GM23338 (cell line): ENCODE measurements at regions not wholly inside any gene's neighbourhood (a gene's known extent, or its start where the extent isn't known, plus 50 kb on each side); places are given as distances from the start of the nearest gene placed in this dataset.

Experiments
- CREB1 ChIP-seq: fragments of 250-450 bp; sonication (Bioruptor Pico); IDR thresholded peaks from 2 replicates; pipeline ENCODE4 v1.5.0; 2020; ENCODE audit warnings: low read depth, mild to moderate bottlenecking, moderate library complexity
- EZH2 ChIP-seq: fragments of 200-600 bp; sonication (generic); IDR thresholded peaks from one replicate; pipeline ENCODE4 v1.8.0; 2017; ENCODE audit warnings: antibody characterized with exemption, mild to moderate bottlenecking, low read depth; ENCODE audit not compliant: unreplicated experiment
- EZH2phosphoT487 ChIP-seq: fragments of 200-600 bp; sonication (generic); IDR thresholded peaks from one replicate; pipeline ENCODE4 v1.8.1; 2018; ENCODE audit warnings: antibody characterized with exemption; ENCODE audit not compliant: unreplicated experiment
- JUNB ChIP-seq: IDR thresholded peaks from one replicate; pipeline ENCODE4 v1.6.1; 2016; ENCODE audit warnings: antibody characterized with exemption; ENCODE audit not compliant: unreplicated experiment
- NANOG ChIP-seq: IDR thresholded peaks from 2 replicates; pipeline ENCODE4 v1.6.1; 2016; ENCODE audit warnings: antibody characterized with exemption, borderline replicate concordance
- POLR2AphosphoS5 ChIP-seq: IDR thresholded peaks from 2 replicates; pipeline ENCODE4 v1.6.1; 2016; ENCODE audit warnings: antibody characterized with exemption, low read depth
- STAT1 ChIP-seq: IDR thresholded peaks from one replicate; pipeline ENCODE4 v1.6.1; 2016; ENCODE audit warnings: antibody characterized with exemption; ENCODE audit not compliant: unreplicated experiment
- ZNF114 ChIP-seq: fragments of 250-450 bp; sonication (Bioruptor Pico); IDR thresholded peaks from 2 replicates; pipeline ENCODE4 v1.5.0; 2020; ENCODE audit warnings: mild to moderate bottlenecking, moderate library complexity
- TF ChIP-seq, protein P1 (sequence below), 2 experiments: fragments of 200-600 bp in 1 of 2; sonication (generic) in 1 of 2; conservative IDR thresholded peaks; 2 replicates each; pipeline versions ENCODE4 v1.5.1 to v1.6.1; 2016 to 2017; ENCODE audit warnings: antibody characterized with exemption in 2 of 2, low read depth in 2 of 2, mild to moderate bottlenecking in 2 of 2, moderate library complexity in 1 of 2
- TF ChIP-seq, protein P2 (sequence below): IDR thresholded peaks from 2 replicates; pipeline ENCODE4 v1.6.1; 2016; ENCODE audit warnings: antibody characterized with exemption
- TF ChIP-seq, protein P3 (sequence below): IDR thresholded peaks from one replicate; pipeline ENCODE4 v1.6.1; 2018; ENCODE audit warnings: antibody characterized with exemption; ENCODE audit not compliant: unreplicated experiment

DNA sequence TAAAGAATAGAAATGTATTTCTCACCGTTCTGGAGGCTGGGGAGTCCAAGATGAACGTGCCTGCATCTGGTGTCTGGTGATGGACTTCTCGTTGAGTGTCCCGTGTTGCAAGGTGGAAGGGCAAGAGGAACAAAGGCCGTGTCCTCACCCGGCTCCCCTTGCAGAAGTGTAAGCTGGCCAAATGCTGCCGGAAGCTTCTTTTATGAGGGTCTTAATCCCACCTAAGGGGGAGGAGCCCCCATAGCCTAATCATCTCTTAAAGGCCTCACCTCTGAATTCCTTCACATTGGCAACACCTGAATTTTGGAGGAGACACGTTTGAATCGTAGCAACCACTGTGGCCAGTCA is 99.1 kb upstream of the DAP start:
- TF ChIP-seq EZH2, result no peak
- TF ChIP-seq, protein P1, sequence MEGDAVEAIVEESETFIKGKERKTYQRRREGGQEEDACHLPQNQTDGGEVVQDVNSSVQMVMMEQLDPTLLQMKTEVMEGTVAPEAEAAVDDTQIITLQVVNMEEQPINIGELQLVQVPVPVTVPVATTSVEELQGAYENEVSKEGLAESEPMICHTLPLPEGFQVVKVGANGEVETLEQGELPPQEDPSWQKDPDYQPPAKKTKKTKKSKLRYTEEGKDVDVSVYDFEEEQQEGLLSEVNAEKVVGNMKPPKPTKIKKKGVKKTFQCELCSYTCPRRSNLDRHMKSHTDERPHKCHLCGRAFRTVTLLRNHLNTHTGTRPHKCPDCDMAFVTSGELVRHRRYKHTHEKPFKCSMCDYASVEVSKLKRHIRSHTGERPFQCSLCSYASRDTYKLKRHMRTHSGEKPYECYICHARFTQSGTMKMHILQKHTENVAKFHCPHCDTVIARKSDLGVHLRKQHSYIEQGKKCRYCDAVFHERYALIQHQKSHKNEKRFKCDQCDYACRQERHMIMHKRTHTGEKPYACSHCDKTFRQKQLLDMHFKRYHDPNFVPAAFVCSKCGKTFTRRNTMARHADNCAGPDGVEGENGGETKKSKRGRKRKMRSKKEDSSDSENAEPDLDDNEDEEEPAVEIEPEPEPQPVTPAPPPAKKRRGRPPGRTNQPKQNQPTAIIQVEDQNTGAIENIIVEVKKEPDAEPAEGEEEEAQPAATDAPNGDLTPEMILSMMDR (conservative IDR thresholded peaks at IDR 0.05; ENCODE audit: low read depth in 2 of 2), result no peak
- no peak for TF ChIP-seq EZH2phosphoT487
- TF ChIP-seq POLR2AphosphoS5, result no peak
- no peak for TF ChIP-seq NANOG
- no peak for TF ChIP-seq JUNB
- no peak for TF ChIP-seq STAT1
- TF ChIP-seq CREB1 (CRISPR knock-in tag), result no peak
- TF ChIP-seq ZNF114 (CRISPR knock-in tag), result no peak
- TF ChIP-seq, protein P2, sequence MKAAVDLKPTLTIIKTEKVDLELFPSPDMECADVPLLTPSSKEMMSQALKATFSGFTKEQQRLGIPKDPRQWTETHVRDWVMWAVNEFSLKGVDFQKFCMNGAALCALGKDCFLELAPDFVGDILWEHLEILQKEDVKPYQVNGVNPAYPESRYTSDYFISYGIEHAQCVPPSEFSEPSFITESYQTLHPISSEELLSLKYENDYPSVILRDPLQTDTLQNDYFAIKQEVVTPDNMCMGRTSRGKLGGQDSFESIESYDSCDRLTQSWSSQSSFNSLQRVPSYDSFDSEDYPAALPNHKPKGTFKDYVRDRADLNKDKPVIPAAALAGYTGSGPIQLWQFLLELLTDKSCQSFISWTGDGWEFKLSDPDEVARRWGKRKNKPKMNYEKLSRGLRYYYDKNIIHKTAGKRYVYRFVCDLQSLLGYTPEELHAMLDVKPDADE, result no peak
- TF ChIP-seq, protein P3, sequence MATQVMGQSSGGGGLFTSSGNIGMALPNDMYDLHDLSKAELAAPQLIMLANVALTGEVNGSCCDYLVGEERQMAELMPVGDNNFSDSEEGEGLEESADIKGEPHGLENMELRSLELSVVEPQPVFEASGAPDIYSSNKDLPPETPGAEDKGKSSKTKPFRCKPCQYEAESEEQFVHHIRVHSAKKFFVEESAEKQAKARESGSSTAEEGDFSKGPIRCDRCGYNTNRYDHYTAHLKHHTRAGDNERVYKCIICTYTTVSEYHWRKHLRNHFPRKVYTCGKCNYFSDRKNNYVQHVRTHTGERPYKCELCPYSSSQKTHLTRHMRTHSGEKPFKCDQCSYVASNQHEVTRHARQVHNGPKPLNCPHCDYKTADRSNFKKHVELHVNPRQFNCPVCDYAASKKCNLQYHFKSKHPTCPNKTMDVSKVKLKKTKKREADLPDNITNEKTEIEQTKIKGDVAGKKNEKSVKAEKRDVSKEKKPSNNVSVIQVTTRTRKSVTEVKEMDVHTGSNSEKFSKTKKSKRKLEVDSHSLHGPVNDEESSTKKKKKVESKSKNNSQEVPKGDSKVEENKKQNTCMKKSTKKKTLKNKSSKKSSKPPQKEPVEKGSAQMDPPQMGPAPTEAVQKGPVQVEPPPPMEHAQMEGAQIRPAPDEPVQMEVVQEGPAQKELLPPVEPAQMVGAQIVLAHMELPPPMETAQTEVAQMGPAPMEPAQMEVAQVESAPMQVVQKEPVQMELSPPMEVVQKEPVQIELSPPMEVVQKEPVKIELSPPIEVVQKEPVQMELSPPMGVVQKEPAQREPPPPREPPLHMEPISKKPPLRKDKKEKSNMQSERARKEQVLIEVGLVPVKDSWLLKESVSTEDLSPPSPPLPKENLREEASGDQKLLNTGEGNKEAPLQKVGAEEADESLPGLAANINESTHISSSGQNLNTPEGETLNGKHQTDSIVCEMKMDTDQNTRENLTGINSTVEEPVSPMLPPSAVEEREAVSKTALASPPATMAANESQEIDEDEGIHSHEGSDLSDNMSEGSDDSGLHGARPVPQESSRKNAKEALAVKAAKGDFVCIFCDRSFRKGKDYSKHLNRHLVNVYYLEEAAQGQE, result no peak
